ENCODE measurements at regions not wholly inside any gene's neighbourhood (a gene's known extent, or its start where the extent isn't known, plus 50 kb on each side); places are given as distances from the start of the nearest gene placed in this dataset.

DNA sequence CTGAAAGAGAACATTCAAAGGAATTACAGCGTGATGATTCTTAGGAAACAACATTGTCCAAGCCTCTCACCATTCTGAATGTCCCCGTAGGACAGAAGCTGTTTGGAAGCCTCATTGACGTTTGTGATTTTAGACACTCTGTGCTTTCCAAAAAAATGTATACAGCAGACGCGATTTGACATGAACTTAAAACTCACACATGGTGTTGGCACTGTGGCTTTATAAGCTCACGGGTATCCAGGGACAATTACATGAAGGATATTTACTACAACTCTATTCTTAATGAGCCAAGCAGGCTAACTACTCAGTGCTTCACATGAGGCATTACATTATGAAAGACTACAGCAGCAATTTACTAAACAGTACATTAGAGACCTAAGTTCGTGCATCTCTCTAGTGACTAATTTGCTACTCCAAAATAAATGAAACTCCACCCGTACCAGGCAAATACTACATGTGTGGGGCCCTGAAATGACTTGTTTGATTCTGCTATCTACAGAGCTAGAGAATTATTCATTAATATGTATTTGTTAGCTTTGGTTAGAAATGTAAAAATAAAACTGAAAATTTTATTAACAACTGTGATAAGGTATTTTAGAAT lies 620.7 kb downstream of the SPRY1 start:
- no peak for DNase-seq

DNA sequence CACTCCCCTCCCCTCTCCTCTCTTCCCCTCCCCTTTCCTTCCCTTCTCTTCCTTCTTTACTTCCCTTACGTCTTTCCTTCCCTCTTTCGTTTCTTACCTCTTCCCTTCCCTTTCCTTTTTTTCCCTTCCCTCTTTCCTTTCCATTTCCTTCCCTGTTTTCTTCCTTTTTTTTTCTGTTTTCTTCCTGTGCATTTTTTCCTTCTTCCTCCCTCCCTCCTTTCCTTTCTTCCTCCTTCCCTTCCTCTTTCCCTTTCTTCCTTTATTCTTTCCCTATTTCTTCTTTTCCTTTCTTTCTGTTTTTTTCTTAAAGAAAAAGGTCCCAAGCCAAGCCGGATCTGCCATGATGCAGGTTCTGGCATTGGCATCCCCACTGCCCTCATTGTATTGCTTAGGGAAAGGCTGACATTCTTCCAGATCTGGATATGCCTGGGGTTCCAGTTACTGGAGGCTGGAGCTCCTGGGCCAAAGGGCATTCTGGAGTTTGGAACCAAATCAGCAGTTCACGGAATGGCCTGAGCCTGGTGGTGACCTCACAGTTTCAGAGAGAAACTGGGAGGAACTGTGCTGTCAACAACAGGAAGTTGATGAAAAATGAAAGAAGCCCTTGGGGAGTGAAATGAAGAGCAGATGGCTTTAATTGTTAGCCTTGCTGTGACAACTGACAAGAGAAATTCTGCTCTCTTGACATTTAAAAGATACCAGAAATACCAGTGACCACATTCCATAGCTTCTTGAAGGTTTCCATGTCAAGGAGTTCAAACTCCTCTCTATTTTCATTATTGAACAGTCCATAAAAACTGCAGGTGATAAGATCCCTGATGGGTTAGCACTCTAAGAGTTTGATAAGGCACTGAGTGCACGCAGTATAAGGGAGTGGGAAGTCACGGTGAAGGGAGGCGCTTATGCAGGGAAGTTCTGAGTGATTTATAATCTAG lies 622.1 kb downstream of the SPRY1 start:
- DNase-seq, result peak; percentile 49

DNA sequence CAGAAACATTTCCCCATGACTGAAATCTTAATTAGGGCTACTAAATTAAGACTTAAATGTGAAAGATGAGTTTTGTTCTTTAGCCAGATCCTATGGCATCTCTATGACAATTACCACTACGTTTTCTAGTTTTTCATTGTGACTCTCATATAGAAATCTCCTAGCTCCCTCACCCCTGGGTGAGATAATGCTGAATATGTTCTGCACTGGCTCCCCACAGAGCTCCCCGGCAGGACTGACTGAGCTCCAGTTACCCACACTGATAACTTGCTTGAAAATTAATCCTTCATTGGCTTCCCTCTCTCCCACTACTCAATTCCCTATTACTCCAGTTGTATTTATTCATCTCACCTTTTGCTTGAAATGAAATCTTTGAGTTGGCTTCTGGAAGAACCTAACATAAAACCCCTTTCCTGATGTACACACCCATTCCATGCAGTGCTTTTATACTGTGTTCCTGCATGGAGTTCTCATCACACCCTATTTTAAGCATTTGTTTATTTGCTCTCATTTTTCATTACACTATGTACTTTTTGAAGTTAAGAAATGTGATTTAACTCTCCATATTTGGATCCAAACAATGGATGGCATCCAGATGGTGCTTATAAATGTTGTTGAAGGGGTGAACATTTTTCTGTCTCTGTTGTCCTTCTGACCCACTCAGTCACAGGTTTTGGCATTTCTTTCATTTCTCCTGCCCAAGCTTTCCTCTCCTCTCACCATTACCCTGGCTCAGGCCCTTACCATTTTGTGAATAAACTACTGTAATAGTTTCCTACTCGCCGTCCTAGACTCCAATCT lies 623.4 kb downstream of the SPRY1 start:
- no peak for DNase-seq

GRCh38 chr4:124025000-124025399 lies 628.4 kb downstream of the SPRY1 start:
- no peak for DNase-seq

GRCh38 chr4:124025428-124025827 lies 628.8 kb downstream of the SPRY1 start:
- peak; percentile 30 for DNase-seq

- DNase-seq, result peak; percentile 67
Observed at GRCh38 chr4:124028182-124028581, 631.6 kb downstream of the SPRY1 start.

DNA sequence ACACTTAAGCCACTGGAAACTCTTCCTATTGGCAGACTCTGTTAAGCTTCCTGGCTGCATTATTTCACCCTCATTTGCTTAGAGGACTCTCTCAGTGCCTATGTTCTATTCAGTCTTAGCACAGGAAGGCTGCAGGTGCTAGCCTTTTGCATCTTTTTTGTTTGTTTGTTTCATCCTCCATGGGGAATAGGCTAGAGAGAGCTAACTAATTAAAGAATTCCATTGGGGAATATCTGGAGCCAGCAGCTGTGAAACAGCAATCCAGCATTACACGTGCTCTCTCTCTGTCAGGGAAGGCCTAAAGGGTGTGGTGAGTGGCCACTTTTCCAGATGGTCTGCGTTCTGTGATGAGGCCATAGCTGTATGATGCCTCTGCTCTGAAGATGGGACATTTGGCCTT lies 633.6 kb downstream of the SPRY1 start:
- DNase-seq, result peak; percentile 77

GRCh38 chr4:124032035-124032434 lies 635.4 kb downstream of the SPRY1 start:
- DNase-seq, result no peak

DNA sequence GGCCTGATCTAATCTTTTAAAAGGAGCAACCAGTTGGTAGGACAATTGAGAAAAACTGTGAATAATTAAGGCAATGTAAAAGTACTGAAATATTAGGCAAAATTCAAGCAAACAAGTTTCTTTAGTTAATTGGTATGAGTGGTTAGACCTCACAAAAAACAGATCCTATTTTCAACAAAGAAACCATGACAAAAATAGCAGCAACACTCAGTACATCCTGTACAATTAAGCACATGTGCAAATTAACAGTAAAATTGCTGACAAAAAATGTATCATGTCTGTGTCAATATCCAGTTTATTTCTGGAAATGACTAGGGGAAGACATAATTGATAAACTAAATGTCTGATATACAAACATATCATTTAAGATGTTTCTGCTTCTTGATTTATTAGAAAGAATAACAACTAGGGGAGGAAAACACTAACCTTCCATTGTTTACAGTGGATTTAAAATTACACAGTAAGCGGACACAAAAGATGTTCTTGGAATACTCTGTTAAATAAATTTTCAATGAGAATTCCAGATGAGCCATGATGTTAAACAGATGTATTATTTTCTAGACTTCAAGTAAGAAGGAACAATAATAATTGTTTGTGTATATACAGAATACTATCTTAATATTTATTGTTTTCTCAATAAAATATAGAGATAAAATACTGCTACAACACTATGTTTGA lies 638.9 kb downstream of the SPRY1 start:
- DNase-seq, result no peak

GRCh38 chr4:124037236-124037635 lies 640.6 kb downstream of the SPRY1 start:
- no peak for DNase-seq

DNA sequence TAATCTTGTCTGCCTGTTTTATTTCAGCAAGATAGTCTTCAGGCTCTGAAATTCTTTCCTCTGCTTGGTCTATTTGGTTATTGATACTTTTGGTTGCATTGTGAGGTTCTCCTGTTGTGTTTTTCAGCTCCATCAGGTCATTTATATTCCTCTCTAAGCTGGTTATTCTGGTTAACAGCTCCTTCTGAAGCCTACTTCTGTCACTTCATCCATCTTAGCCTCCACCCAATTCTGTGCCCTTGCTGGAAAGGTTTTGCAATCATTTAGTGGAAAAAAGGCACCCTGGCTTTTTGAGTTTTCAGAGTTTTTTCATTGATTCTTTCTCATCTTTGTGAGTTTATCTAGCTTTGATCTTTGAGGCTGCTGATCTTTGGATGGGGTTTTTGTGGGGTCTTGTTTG lies 647.7 kb downstream of the SPRY1 start:
- no peak for DNase-seq

GRCh38 chr4:124044867-124045266 lies 648.3 kb downstream of the SPRY1 start:
- DNase-seq, result no peak

DNA sequence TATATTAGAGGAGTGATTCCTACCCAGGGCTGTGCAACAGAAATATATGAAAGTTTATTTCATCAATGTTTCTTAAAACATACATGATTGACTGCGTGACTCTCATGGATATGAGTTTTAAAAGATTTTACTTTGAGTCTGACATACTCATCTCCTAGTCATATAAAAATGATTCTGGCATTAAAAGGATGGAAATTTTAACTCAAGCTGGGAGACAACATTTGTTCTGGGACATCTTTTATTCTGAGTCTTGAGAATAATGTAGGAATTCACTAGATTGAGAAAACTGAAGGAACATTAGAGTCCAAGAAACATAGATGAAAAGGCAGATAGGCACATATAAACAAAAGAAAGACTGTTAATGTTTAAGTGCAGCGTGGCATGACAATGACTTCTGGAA lies 649.6 kb downstream of the SPRY1 start:
- no peak for DNase-seq

GRCh38 chr4:124053872-124054538 lies 657.4 kb downstream of the SPRY1 start:
- DNase-seq, result no peak

DNA sequence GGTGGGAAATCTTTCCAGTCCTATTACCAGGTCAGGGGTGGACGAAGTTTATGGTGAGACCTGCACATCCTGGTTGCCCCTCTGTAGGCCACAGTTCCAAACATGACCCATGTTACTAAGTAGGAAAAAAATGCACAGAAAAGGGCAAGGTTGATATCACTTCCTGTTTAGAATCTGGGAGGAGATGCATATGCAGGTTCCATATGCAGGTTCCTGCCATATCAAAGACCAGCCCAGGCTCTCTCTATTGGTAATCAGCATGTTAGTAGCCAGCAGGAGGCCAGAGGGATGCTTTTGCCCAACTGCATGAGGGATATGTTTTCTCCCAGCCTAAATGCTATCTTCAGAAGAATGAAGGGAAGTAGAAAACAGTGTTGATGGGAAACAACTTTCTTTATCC lies 657.2 kb downstream of the ANKRD50 start:
- no peak for DNase-seq

- no peak for DNase-seq
Observed at GRCh38 chr4:124055896-124056295, 656.6 kb downstream of the ANKRD50 start.

- DNase-seq, result peak; percentile 77
Observed at GRCh38 chr4:124060261-124060918, 652.1 kb downstream of the ANKRD50 start.

- no peak for DNase-seq
Observed at GRCh38 chr4:124061413-124061812, 651.1 kb downstream of the ANKRD50 start.

DNA sequence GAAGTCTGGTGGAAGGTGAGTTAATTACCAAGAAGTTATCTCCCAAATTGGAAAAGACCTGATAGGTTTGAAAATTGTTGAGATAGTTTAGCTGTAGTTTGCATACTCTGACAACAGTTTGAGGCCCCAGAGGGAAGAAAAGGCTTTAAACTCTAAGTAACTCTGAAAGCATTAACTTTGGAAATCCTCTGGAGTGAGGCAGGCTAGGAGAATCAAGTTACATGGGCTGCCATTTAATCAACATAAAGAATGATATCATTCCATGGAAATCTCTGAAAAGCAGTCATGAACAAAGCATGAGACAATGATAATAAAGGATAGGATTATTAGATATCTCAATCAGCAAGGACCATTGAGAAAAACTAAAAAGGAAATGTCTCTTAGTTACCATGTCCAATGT lies 647.1 kb downstream of the ANKRD50 start:
- no peak for DNase-seq

- DNase-seq, result no peak
Observed at GRCh38 chr4:124065936-124066335, 646.6 kb downstream of the ANKRD50 start.

GRCh38 chr4:124066595-124066994 lies 645.9 kb downstream of the ANKRD50 start:
- DNase-seq, result no peak

DNA sequence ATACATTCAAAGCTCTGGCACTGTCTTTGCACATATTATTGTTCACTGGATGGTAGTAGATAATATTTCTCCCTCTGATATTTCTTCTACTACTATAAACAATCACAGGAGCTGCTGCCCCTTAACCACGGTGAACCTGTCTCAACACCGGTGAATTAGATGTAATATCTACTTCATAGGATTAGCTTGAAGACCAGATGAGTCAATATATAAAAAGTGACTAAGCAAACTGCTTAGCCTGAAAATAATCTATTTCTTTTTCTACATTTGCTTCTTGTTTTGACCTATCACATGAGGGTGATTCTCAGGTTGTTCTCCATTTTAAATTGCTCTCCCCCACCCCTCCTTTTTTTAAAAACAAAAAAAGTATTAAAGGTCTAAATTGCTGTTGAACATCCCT lies 645.5 kb downstream of the ANKRD50 start:
- no peak for DNase-seq
